HFFc6 (cell line): ENCODE measurements at regions not wholly inside any gene's neighbourhood (a gene's known extent, or its start where the extent isn't known, plus 50 kb on each side); places are given as distances from the start of the nearest gene placed in this dataset.
"Not testable (repeated sequence)": the region's sequence is repeated elsewhere in the genome, so short reads cannot be mapped to it uniquely, and the experiment has no call there.

Experiments
- DNase-seq: peaks from one replicate; pipeline ENCODE4 v3.0.0-alpha.2; 2018
- H3K27ac Mint-ChIP-seq: 2 replicates; pipeline ENCODE4 v1.8.0; 2020; ENCODE audit warnings: mild to moderate bottlenecking, mixed read lengths
- H3K27me3 Mint-ChIP-seq: 2 replicates; pipeline ENCODE4 v1.8.0; 2021; ENCODE audit warnings: mild to moderate bottlenecking, moderate library complexity, mixed read lengths; ENCODE audit not compliant: insufficient read depth
- H3K36me3 Mint-ChIP-seq: 2 replicates; pipeline ENCODE4 v1.8.0; 2021; ENCODE audit warnings: low read depth, mixed read lengths
- H3K4me1 Mint-ChIP-seq: 2 replicates; pipeline ENCODE4 v1.8.0; 2020; ENCODE audit warnings: low read depth, mixed read lengths
- H3K4me3 Mint-ChIP-seq: 2 replicates; pipeline ENCODE4 v1.8.0; 2020; ENCODE audit warnings: mild to moderate bottlenecking, moderate library complexity, mixed read lengths
- H3K9me3 Mint-ChIP-seq: 2 replicates; pipeline ENCODE4 v1.8.0; 2020; ENCODE audit warnings: mild to moderate bottlenecking, mixed read lengths
- TF ChIP-seq, protein P1 (sequence below): fragments of 200-600 bp; sonication (generic); IDR thresholded peaks from 2 replicates; pipeline ENCODE4 v1.5.0; 2021; ENCODE audit warnings: antibody characterized with exemption, mild to moderate bottlenecking

DNA sequence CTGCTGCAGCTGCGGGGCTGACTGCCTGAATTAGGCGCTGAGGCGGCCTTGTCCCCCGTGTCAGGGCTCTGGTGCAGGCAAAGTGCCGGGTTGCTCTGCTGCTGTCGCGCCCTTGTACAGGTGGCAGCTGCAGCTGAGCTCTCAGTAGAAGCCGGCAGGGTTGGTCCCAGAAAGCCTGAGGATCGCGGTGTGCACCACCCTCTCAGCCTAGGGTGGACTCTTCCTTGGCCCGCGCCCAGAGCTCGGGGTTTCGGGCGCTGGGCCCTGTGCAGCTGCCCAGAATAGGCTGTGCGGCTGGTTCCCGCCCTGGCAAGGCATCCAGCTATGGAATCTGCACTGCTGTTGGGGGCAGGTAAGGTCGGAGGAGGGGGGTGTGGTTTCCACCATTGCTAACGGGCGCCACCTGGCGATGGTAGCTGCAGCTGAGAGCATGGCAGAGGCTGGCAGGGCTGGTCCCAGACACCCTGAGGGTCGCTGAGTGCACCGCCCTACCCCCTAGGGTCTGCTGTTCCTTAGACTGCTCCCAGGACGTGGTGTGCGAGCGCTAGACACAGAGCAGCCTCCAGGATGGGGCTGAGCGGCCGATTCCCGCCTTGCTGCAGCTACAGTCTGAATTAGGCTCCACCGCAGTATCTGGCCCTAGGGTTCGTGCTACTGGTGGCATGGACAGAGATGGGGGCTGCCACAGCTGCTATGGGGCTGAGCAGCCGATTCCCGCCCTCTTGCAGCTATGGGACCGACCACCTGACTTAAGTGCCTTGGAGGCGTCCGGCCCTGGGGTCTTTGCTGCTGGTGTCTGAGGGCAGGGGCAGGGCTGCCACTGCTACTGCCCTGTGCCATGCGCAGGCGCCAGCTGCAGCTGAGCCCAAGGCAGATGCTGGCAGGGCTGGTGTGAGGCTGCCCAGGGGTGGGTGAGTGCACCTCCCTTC is 145.0 kb downstream of the CCDC74A start:
- DNase-seq = peak; percentile 28

DNA sequence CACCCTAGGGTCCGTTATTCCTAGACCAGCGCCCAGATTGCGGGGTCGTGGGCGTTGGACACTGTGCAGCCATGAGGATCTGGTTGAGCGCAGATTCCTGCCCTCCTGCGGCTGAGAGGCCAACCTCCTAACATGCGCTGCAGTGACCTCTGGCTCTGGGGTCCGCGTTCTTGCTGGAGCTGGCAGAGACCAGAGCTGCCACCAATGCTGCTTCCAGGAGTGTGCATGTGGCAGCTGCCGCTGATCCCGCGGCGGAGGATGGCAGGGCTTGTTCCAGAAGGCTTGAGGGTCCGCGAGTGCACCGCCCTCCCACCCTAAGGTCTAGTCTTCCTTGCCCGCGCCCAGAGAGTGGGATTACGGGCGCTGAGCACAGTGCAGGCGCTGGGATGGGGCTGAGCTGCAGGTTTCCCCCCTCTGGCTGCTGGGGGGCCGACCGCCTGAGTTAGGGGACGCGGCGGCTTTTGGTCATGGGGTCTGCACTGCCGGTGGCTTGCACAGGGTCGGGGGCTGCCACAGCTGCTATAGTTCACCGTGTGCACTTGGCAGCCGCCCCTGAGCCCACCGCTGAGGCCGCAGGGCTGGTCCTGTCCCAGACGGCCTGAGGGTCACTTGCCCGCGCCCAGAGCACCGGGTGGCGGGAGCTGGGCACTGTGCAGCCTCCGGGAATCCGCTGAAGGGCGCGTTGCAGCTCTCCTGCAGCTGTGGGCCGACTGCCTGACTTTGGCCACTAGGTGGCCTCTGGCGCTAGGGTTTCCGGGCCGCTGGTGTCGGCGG is 145.9 kb downstream of the CCDC74A start:
- TF ChIP-seq, protein P1, sequence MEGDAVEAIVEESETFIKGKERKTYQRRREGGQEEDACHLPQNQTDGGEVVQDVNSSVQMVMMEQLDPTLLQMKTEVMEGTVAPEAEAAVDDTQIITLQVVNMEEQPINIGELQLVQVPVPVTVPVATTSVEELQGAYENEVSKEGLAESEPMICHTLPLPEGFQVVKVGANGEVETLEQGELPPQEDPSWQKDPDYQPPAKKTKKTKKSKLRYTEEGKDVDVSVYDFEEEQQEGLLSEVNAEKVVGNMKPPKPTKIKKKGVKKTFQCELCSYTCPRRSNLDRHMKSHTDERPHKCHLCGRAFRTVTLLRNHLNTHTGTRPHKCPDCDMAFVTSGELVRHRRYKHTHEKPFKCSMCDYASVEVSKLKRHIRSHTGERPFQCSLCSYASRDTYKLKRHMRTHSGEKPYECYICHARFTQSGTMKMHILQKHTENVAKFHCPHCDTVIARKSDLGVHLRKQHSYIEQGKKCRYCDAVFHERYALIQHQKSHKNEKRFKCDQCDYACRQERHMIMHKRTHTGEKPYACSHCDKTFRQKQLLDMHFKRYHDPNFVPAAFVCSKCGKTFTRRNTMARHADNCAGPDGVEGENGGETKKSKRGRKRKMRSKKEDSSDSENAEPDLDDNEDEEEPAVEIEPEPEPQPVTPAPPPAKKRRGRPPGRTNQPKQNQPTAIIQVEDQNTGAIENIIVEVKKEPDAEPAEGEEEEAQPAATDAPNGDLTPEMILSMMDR = peak; percentile 97
- Mint-ChIP-seq H3K27me3 (peaks cover 2% of the 10 kb centered on the region; the same call in 1 of the 2 replicates), H3K27ac (no peak overlapping the region), H3K4me3 (peak overlapping the region; percentile 68), H3K9me3 (peaks cover 10% of the 10 kb centered on the region), H3K36me3 (no peaks in the 10 kb centered on the region), H3K4me1 (peaks cover 27% of the 10 kb centered on the region)
- DNase-seq = peak; percentile 68

More for the DNA sequence above, 145.0 kb downstream of the CCDC74A start:
- H3K9me3 Mint-ChIP-seq = peaks cover 19% of the 10 kb centered on the region
- H3K4me3 Mint-ChIP-seq = peak overlapping the region; percentile 68
- H3K27ac Mint-ChIP-seq, H3K36me3 Mint-ChIP-seq, H3K27me3 Mint-ChIP-seq: not testable (repeated sequence)
- peaks cover 36% of the 10 kb centered on the region for H3K4me1 Mint-ChIP-seq
- TF ChIP-seq, protein P1 = peak; percentile 81

DNA sequence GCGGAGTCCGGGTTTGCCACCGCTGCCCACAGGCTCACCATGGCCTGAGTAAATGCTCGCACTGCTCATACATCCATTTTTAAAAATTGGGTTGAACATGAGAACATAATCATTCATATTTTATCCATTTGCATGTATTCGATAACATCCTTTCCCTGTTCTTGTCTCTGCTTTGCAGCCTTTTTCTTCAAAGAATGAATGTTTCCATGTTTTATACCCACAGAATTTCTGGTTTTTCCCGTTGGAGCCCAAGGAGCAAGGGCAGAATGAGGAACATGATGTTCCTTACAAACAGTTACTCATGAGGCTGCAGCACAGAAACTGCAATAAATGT is 146.5 kb downstream of the CCDC74A start:
- Mint-ChIP-seq H3K27ac (no peak overlapping the region), H3K4me3 (peak overlapping the region; percentile 35; the same call in 1 of the 2 replicates), H3K4me1 (peaks cover 22% of the 10 kb centered on the region), H3K27me3 (peaks cover 2% of the 10 kb centered on the region; the same call in 1 of the 2 replicates), H3K9me3 (0 out of 2 replicates have a peak, but pooled peaks cover 5% of the 10 kb centered on the region), H3K36me3 (no peaks in the 10 kb centered on the region)
- no peak for DNase-seq
- TF ChIP-seq, protein P1 = no peak; the same call in none of the 2 replicates

DNA sequence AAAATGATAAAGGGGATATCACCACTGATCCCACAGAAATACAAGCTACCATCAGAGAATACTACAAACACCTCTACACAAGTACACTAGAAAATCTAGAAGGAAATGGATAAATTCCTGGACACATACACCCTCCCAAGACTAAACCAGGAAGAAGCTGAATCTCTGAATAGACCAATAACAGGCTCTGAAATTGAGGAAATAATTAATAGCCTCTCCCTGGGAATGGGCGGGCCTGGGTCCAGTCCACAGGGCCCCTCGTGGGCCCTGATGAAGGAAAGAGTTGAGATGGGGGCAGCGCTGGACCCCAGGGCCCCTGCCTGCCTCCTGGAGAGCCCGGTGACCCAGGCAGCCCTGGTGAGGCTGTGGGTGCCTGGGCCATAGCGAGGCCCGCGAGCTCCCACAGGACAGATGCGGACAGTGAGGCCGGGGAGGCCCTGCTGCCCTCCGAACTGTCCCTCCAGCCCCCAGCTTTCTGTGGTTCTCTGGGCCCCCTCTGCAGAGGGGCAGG is 154.0 kb downstream of the CCDC74A start:
- peak overlapping the region; percentile 97 for H3K4me3 Mint-ChIP-seq
- H3K36me3 Mint-ChIP-seq = peaks cover 14% of the 10 kb centered on the region
- H3K27ac Mint-ChIP-seq = peak overlapping the region; percentile 87
- not testable (repeated sequence) for DNase-seq, H3K9me3 Mint-ChIP-seq, H3K27me3 Mint-ChIP-seq
- peaks cover 45% of the 10 kb centered on the region for H3K4me1 Mint-ChIP-seq

DNA sequence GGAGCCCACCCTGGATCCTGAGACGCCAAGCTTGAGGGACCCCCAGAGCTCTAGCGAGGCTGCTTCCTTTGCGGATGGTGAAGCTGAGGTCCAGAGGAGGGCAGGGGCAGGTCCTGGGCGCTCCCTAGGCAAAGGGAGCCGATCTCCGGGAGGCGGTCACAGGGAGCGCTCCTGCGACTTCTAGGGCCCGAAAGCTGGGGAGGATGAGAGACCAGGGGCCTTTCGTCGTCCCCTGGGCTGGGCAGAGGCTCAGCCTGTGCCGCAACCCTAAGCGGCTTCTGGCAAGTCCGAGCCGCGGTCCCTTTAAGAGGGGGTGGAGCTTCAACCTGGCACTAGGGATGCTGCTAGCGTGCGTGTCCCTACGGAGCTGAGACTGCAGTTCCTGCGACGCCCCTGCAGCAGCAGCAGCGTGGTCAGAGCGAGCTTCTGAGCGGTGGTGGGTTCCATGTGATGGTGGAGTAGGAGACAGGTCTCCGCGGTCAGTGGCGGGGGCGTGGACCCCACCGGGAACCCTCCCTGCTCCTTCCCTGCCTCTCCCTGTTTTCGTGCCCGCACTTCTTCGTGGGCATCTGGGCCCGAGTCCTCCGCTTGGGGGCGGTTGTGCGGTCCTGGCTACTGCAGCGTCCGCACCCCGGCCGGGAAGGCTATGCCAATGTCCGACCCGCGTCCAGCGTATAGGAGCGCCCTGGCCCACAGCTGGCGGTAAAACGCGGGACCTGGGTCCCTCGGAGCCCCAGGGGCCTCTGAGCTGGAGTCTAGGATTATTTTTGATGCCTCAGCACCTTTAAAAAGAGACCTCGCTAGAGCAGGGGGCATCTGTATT is 154.6 kb downstream of the CCDC74A start:
- DNase-seq = peak; percentile 70
- TF ChIP-seq, protein P1 = peak; percentile 68
- peak overlapping the region; percentile 97 for H3K4me3 Mint-ChIP-seq
- no peaks in the 10 kb centered on the region for H3K9me3 Mint-ChIP-seq
- H3K36me3 Mint-ChIP-seq = peaks cover 18% of the 10 kb centered on the region
- H3K27me3 Mint-ChIP-seq = no peaks in the 10 kb centered on the region
- H3K27ac Mint-ChIP-seq = peak overlapping the region; percentile 87
- H3K4me1 Mint-ChIP-seq = peaks cover 52% of the 10 kb centered on the region

DNA sequence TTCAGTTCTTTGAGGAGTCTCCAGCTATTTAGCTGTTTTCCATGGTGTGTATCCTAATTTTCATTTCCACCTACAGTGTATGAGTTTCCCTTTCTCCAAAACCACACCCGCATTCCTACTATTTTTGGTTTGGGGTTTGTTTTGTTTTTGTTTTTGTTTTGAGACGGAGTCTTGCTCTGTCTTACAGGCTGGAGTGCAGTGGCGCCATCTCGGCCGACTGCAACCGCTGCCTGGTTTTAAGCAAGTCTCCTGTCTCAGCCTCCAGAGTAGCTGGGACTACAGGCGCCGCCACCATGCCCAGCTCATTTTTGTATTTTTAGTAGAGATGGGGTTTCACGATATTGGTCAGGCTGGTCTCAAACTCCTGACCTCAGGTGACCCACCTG is 155.2 kb downstream of the CCDC74A start:
- not testable (repeated sequence) for H3K9me3 Mint-ChIP-seq, H3K27me3 Mint-ChIP-seq
- Mint-ChIP-seq H3K4me1 (peaks cover 58% of the 10 kb centered on the region), H3K36me3 (peaks cover 24% of the 10 kb centered on the region), H3K27ac (peak overlapping the region; percentile 87), H3K4me3 (peak overlapping the region; percentile 97)
- peak; percentile 21 for DNase-seq

DNA sequence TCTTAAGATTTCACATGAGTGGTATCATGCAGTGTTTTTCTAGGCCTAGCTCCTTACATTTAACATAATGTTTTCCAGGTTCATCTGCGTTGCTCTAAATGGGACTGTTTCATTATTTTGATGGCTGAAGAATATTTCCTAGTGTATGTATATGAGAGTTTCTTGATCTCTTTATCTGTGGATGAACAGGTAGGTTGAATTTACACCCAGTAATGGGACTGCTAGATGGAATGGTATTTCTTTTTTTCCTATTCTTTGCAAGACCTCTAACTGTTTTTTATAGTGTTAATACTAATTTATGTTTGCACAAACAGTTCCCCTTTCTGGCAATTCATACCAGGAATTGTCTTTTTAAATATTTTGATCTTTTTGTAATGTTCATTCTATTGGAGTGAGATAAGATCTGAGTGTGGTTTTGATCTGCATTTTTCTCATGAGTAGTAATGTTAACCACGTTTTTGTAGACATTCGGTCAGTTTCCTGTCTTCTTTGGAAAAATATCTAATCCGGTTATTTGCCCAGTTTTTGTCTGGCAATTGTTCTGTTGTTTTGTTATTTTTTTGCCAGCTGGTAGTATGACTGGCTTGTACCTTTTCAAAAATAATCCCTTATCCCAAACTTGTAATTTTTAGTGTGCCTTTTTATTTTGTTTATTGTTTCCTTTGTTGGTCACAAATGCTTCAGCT is 157.1 kb downstream of the CCDC74A start:
- peak overlapping the region; percentile 87 for H3K27ac Mint-ChIP-seq
- H3K4me1 Mint-ChIP-seq = peaks cover 61% of the 10 kb centered on the region
- not testable (repeated sequence) for H3K9me3 Mint-ChIP-seq, H3K27me3 Mint-ChIP-seq
- peaks cover 39% of the 10 kb centered on the region for H3K36me3 Mint-ChIP-seq
- peak overlapping the region; percentile 97 for H3K4me3 Mint-ChIP-seq
- DNase-seq = peak; percentile 72

DNA sequence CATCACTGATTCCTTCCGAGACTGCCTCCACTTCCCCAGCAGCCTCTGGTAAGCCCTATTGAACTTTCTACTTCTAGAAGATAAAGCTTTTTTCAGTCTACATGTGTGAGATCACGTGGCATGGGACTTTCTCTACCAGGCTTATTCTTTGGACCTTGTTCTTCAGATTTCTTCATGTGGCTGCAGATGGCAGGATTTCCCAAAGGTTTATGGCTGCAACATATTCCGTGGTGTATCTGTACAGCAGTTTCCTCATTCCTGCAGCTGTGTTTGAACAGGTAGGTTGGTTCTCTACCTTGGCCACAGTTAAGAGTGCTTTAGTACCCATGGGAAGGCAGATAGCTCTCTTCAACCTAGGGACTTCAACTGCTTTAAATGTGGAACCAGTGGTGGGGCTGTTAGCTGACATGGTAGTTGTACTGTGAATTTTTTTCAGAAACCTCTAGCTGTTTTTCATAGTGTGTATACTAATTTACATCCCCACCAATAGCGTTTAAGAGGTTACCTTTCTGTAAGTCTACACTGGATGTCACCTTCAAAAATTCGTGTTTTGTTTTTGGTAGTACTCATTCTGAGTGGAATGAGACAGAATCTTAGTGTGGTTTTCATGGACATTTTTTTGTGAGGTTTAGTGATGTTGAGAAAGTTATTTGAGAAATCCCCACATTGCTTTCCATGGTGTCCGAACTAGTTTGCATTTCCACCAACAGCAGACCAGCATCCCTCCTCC is 158.6 kb downstream of the CCDC74A start:
- H3K9me3 Mint-ChIP-seq = peaks cover 17% of the 10 kb centered on the region
- H3K27me3 Mint-ChIP-seq, H3K4me3 Mint-ChIP-seq: not testable (repeated sequence)
- DNase-seq = peak; percentile 39
- H3K27ac Mint-ChIP-seq = peak overlapping the region; percentile 56; the same call in 1 of the 2 replicates
- peaks cover 55% of the 10 kb centered on the region for H3K4me1 Mint-ChIP-seq
- peaks cover 55% of the 10 kb centered on the region for H3K36me3 Mint-ChIP-seq
